H1 (cell line): ENCODE measurements at regions not wholly inside any gene's neighbourhood (a gene's known extent, or its start where the extent isn't known, plus 50 kb on each side); places are given as distances from the start of the nearest gene placed in this dataset.
"Not testable (repeated sequence)": the region's sequence is repeated elsewhere in the genome, so short reads cannot be mapped to it uniquely, and the experiment has no call there.

ENCODE experiments used
- CTCF ChIA-PET: fragments of 300-600 bp; sonication (Branson Sonifier 250); formaldehyde crosslinking; loops from one replicate; lab custom pipeline; 2021; ENCODE audit not compliant: partially characterized antibody; lab: Charles Lee
- POLR2A ChIA-PET: fragments of 300-600 bp; sonication (Branson Sonifier 250); formaldehyde crosslinking; loops from one replicate; lab custom pipeline; 2021; ENCODE audit warnings: inconsistent platforms; ENCODE audit not compliant: partially characterized antibody; lab: Charles Lee
- DNase-seq, 2 experiments: peaks; one replicate each; pipeline versions ENCODE4 v3.0.0 to v3.0.0-alpha.2; 2010 to 2022; ENCODE audit warnings: low spot score in 2 of 2, low read depth in 1 of 2, mixed read lengths in 1 of 2
- FAIRE-seq: peaks from 2 replicates; lab custom pipeline; 2011; peaks lifted over from hg19 to GRCh38; lab: Jason Lieb, UNC
- H2AFZ ChIP-seq: 2 replicates; pipeline ENCODE4 v1.8.1; 2012; ENCODE audit warnings: low read length, inconsistent platforms
- H2AK5ac ChIP-seq: 2 replicates; pipeline ENCODE4 v1.6.1; 2013; ENCODE audit warnings: low read depth, low read length
- H2BK120ac ChIP-seq: replicated peaks from 2 replicates; pipeline ENCODE3; 2013; ENCODE audit warnings: low read depth, low read length, inconsistent platforms
- H2BK12ac ChIP-seq: 2 replicates; pipeline ENCODE4 v1.6.1; 2013; ENCODE audit warnings: low read depth, low read length
- H2BK15ac ChIP-seq: 2 replicates; pipeline ENCODE4 v1.6.1; 2013; ENCODE audit warnings: low read length
- H2BK20ac ChIP-seq: 2 replicates; pipeline ENCODE4 v1.6.1; 2013; ENCODE audit warnings: low read length
- H2BK5ac ChIP-seq: 2 replicates; pipeline ENCODE4 v1.6.1; 2013; ENCODE audit warnings: low read depth, low read length
- H3K14ac ChIP-seq: 2 replicates; pipeline ENCODE4 v1.6.1; 2013; ENCODE audit warnings: inconsistent platforms; ENCODE audit not compliant: insufficient read length
- H3K18ac ChIP-seq: 2 replicates; pipeline ENCODE4 v1.6.1; 2013; ENCODE audit warnings: low read length; ENCODE audit errors: extremely low read depth
- H3K23ac ChIP-seq: 2 replicates; pipeline ENCODE4 v1.6.1; 2013; ENCODE audit warnings: inconsistent platforms; ENCODE audit not compliant: insufficient read length
- H3K23me2 ChIP-seq: 2 replicates; pipeline ENCODE4 v1.6.1; 2013; ENCODE audit warnings: low read depth, low read length
- H3K27ac ChIP-seq: 2 replicates; pipeline ENCODE4 v1.6.1; 2011; ENCODE audit warnings: low read depth, low read length, inconsistent platforms
- H3K27me3 ChIP-seq, 4 experiments: replicated peaks in 1 of 4; 1 replicate in 1 of 4; 2 replicates in 3 of 4; pipeline versions ENCODE4 v1.6.1 to v1.8.1; 2011 to 2013; ENCODE audit warnings: low read length in 3 of 4, mild to moderate bottlenecking in 3 of 4, inconsistent platforms in 2 of 4, mixed read lengths in 2 of 4, moderate library complexity in 1 of 4; ENCODE audit not compliant: control insufficient read depth in 3 of 4, insufficient read depth in 3 of 4; ENCODE audit errors: extremely low read depth in 1 of 4
- H3K36me3 ChIP-seq, 4 experiments: 2 replicates each; pipeline versions ENCODE4 v1.6.1 to v1.8.1; 2011 to 2013; ENCODE audit warnings: mild to moderate bottlenecking in 4 of 4, low read length in 3 of 4, moderate library complexity in 2 of 4, control low read depth in 1 of 4, inconsistent platforms in 1 of 4; ENCODE audit not compliant: insufficient read depth in 4 of 4, control insufficient read depth in 2 of 4
- H3K4ac ChIP-seq: replicated peaks from 2 replicates; pipeline ENCODE3; 2013; ENCODE audit warnings: low read length, low read depth, mixed read lengths, inconsistent platforms; ENCODE audit not compliant: insufficient read length
- H3K4me1 ChIP-seq, 4 experiments: replicated peaks in 1 of 4; 1 replicate in 1 of 4; 2 replicates in 3 of 4; pipeline versions ENCODE4 v1.6.1 to v1.8.1; 2011 to 2013; ENCODE audit warnings: low read length in 3 of 4, inconsistent platforms in 2 of 4, mixed read lengths in 1 of 4; ENCODE audit not compliant: insufficient read depth in 4 of 4, control insufficient read depth in 3 of 4
- H3K4me2 ChIP-seq, 2 experiments: 2 replicates each; pipeline versions ENCODE4 v1.6.1 to v1.8.1; 2011 to 2013; ENCODE audit warnings: low read depth in 2 of 2, low read length in 2 of 2, control low read depth in 1 of 2, inconsistent platforms in 1 of 2, mild to moderate bottlenecking in 1 of 2; ENCODE audit not compliant: insufficient read depth in 1 of 2
- H3K4me3 ChIP-seq, 4 experiments: fragments of 200-600, 300-600 bp in 1 of 4; sonication (generic), shearing (Covaris generic), sonication (Bioruptor Twin) in 1 of 4; 2 replicates each; pipeline versions ENCODE4 v1.5.1 to v1.8.1; 2011 to 2016; ENCODE audit warnings: low read length in 4 of 4, low read depth in 3 of 4, control low read depth in 2 of 4, inconsistent platforms in 2 of 4, mild to moderate bottlenecking in 2 of 4, mixed read lengths in 1 of 4, moderate library complexity in 1 of 4; ENCODE audit not compliant: insufficient read depth in 2 of 4; ENCODE audit errors: extremely low read depth in 1 of 4
- H3K56ac ChIP-seq: replicated peaks from 2 replicates; pipeline ENCODE3; 2013; ENCODE audit warnings: low read depth, mild to moderate bottlenecking, mixed read lengths, low read length, inconsistent platforms; ENCODE audit not compliant: insufficient read length
- H3K79me1 ChIP-seq: 2 replicates; pipeline ENCODE4 v1.6.1; 2013; ENCODE audit warnings: low read depth, low read length, control low read depth
- H3K79me2 ChIP-seq, 2 experiments: 2 replicates each; pipeline versions ENCODE4 v1.6.1 to v1.8.1; 2012 to 2013; ENCODE audit warnings: low read length in 2 of 2, mild to moderate bottlenecking in 2 of 2, inconsistent platforms in 1 of 2; ENCODE audit not compliant: insufficient read depth in 2 of 2, control insufficient read depth in 1 of 2
- H3K9ac ChIP-seq, 4 experiments: replicated peaks in 1 of 4; 1 replicate in 1 of 4; 2 replicates in 3 of 4; pipeline versions ENCODE4 v1.6.1 to v1.8.1; 2011 to 2013; ENCODE audit warnings: low read depth in 3 of 4, low read length in 3 of 4, control low read depth in 2 of 4, mild to moderate bottlenecking in 2 of 4, moderate library complexity in 2 of 4, inconsistent platforms in 1 of 4; ENCODE audit errors: extremely low read depth in 1 of 4
- H3K9me3 ChIP-seq, 2 experiments: 2 replicates each; pipeline versions ENCODE4 v1.6.1 to v1.8.1; 2012 to 2013; ENCODE audit warnings: mild to moderate bottlenecking in 2 of 2, moderate library complexity in 2 of 2, control low read depth in 1 of 2, inconsistent platforms in 1 of 2, low read depth in 1 of 2, low read length in 1 of 2, mixed read lengths in 1 of 2; ENCODE audit not compliant: insufficient read depth in 2 of 2
- H4K20me1 ChIP-seq, 2 experiments: replicated peaks in 1 of 2; 2 replicates each; pipeline versions ENCODE3 to v1.8.1; 2011 to 2013; ENCODE audit warnings: inconsistent platforms in 2 of 2, low read length in 2 of 2, mild to moderate bottlenecking in 1 of 2; ENCODE audit not compliant: insufficient read depth in 2 of 2, control insufficient read depth in 1 of 2
- H4K5ac ChIP-seq: 2 replicates; pipeline ENCODE4 v1.6.1; 2013; ENCODE audit warnings: low read length, low read depth, mixed read lengths, inconsistent platforms; ENCODE audit not compliant: insufficient read length
- H4K8ac ChIP-seq: 2 replicates; pipeline ENCODE4 v1.8.0; 2013; ENCODE audit warnings: mild to moderate bottlenecking, moderate library complexity, low read length, inconsistent platforms; ENCODE audit not compliant: insufficient read depth; ENCODE audit errors: extremely low read depth
- H4K91ac ChIP-seq: replicated peaks from 2 replicates; pipeline ENCODE3; 2013; ENCODE audit warnings: low read length, mixed read lengths, inconsistent platforms; ENCODE audit not compliant: insufficient read length
- WGBS, 2 experiments: shearing (Covaris generic) in 1 of 2; methylation state at CpG; one replicate each; pipeline versions ENCODE4 v1.1.6 to v1.1.7; 2013 to 2015; ENCODE audit warnings: low lambda C conversion rate in 2 of 2, mixed read lengths in 2 of 2, inconsistent platforms in 1 of 2, low coverage in 1 of 2, missing lambda C conversion rate in 1 of 2; ENCODE audit not compliant: insufficient replicate concordance in 2 of 2, insufficient coverage in 1 of 2, insufficient read length in 1 of 2; ENCODE audit errors: extremely low coverage in 1 of 2, missing lambda C conversion rate in 1 of 2; 5-methylcytosine and 5-hydroxymethylcytosine counted together

- H2BK5ac ChIP-seq, FAIRE-seq: not testable (repeated sequence)
- WGBS, 2 experiments: 94% methylated on average over 13 of the region's 13 CpGs; no CpG with 5 or more reads in 1 of the 2 experiments
Observed at GRCh38 chr1:30458730-30459485, 264.5 kb downstream of the MATN1 start.

More at GRCh38 chr1:30458730-30459485, 264.5 kb downstream of the MATN1 start:
- peaks cover 15 to 19% of the 10 kb centered on the region in 2 experiments; a peak in 3 of 4 replicates for H3K9me3 ChIP-seq
- H4K8ac ChIP-seq, H3K27ac ChIP-seq, H3K18ac ChIP-seq, H4K20me1 ChIP-seq, H3K4me3 ChIP-seq, H4K91ac ChIP-seq, H2BK15ac ChIP-seq, H3K4me2 ChIP-seq, POLR2A ChIA-PET, H2AK5ac ChIP-seq, H3K23me2 ChIP-seq, H3K36me3 ChIP-seq, CTCF ChIA-PET, H3K56ac ChIP-seq, H2AFZ ChIP-seq, H2BK12ac ChIP-seq, H3K4me1 ChIP-seq, H3K27me3 ChIP-seq, H2BK120ac ChIP-seq, H3K79me2 ChIP-seq, H4K5ac ChIP-seq, H3K14ac ChIP-seq, H3K9ac ChIP-seq, H2BK20ac ChIP-seq, H3K4ac ChIP-seq, H3K79me1 ChIP-seq, H3K23ac ChIP-seq: not testable (repeated sequence)
- DNase-seq: peak in 1 of 2 experiments; percentile 10
